Effector memory CD8-positive, alpha-beta T cell (primary cell): ENCODE measurements at regions not wholly inside any gene's neighbourhood (a gene's known extent, or its start where the extent isn't known, plus 50 kb on each side); places are given as distances from the start of the nearest gene placed in this dataset.

ENCODE experiments used
- ATAC-seq: fragments of 150-1000 bp; cut with Tn5 transposase; replicated peaks from 2 replicates; pipeline ENCODE4 v1.10.0; 2021; ENCODE audit warnings: mild to moderate bottlenecking, moderate library complexity
- DNase-seq, 3 experiments: peaks; one replicate each; pipeline ENCODE4 v3.0.0; 2021
- H3K27ac Mint-ChIP-seq, 2 donors: one replicate each; pipeline ENCODE4 v1.8.0; 2022; ENCODE audit warnings: mild to moderate bottlenecking in 2 of 2, mixed read lengths in 2 of 2, moderate library complexity in 2 of 2
- H3K27me3 Mint-ChIP-seq, 2 donors: one replicate each; pipeline ENCODE4 v1.8.0; 2022; ENCODE audit warnings: mixed read lengths in 2 of 2
- H3K36me3 Mint-ChIP-seq: one replicate; pipeline ENCODE4 v1.8.0; 2022; ENCODE audit warnings: mild to moderate bottlenecking, moderate library complexity, mixed read lengths; ENCODE audit not compliant: insufficient read depth
- H3K4me1 Mint-ChIP-seq, 2 donors: one replicate each; pipeline ENCODE4 v1.8.0; 2022; ENCODE audit warnings: low read depth in 2 of 2, mixed read lengths in 2 of 2
- H3K4me3 Mint-ChIP-seq, 2 donors: one replicate each; pipeline ENCODE4 v1.8.0; 2022; ENCODE audit warnings: mild to moderate bottlenecking in 2 of 2, mixed read lengths in 2 of 2, moderate library complexity in 2 of 2
- H3K9me3 Mint-ChIP-seq, 2 donors: one replicate each; pipeline ENCODE4 v1.8.0; 2022; ENCODE audit warnings: mixed read lengths in 2 of 2

DNA sequence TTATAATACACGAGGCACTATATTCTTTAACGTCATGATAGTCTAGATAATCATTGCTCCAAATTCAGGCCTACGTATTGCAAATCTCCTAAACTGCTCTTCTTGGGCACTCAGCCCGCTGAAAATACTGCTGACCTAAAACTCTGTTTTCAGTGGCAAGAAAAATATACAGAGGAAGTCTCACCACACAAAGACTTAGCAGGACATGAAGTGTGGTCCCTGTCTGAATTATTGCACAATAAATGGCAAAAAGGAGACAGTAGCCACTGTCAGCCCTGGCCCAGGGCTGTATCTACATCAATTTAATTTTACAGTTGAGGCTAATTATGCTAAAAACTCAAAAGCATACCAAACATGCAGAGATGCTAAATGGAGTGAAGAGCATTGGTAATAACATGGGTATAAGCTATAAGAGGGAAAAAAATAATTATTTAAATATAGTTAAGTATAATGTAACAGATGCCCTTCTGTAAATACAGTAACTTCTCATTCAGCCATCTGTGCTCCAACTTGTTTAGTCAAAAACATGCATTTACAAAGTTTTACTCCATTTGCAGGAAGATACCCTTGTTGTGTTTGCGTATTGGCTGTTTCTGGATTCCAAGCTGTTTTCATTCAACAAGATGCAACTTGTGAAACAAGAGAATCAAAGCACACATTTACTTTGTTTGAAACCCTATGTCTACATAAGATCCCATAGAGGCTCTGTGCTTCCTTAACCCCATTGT is 800.0 kb upstream of the LUZP2 start:
- no peak overlapping the region for H3K4me3 Mint-ChIP-seq
- no peak overlapping the region for H3K27ac Mint-ChIP-seq
- DNase-seq (no peak), ATAC-seq (no peak)
- H3K27me3 Mint-ChIP-seq = no peaks in the 10 kb centered on the region
- H3K9me3 Mint-ChIP-seq = peaks cover 10 to 17% of the 10 kb centered on the region in 2 donors
- H3K36me3 Mint-ChIP-seq = no peaks in the 10 kb centered on the region
- H3K4me1 Mint-ChIP-seq = no peaks in the 10 kb centered on the region

DNA sequence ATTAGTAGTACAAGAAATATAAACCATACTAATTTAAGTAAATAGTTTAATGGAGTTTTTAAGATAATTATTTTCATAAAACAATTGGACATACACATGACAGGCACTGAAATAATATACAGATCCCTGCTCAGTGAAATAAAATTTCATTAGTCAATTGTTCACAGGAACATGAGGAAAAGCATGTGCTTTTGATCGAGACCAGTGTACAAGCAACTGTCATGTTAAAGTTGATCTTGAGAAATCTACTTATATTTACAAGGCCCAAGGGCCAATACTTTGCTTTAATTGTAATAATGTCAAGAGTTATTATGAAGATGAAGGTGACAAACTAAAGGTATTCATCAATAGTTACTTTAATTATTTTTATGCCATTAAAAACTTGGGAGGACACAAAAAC is 792.7 kb upstream of the LUZP2 start:
- no peaks in the 10 kb centered on the region for H3K27me3 Mint-ChIP-seq

DNA sequence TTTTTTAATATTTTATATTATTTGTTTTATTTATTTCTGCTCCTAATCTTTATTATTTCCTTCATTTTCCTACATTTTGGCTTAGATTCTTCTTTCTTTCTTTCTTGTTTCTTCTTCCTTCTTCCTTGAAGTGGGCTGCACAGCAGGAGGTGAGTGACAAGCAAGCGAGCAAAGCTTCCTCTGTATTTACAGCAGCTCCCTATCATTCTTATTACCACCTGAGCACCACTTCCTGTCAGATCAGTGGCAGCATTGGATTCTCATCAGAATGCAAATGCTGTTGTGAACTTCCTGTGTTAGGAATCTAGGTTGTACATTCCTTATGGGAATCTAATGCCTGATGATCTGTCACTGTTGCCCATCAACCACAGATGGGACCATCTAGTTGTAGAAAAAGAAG is 784.9 kb upstream of the LUZP2 start:
- no peaks in the 10 kb centered on the region for H3K27me3 Mint-ChIP-seq
- no peak for DNase-seq
- no peak for ATAC-seq
- no peak overlapping the region for H3K4me3 Mint-ChIP-seq
- peaks cover 9 to 19% of the 10 kb centered on the region in 2 donors for H3K9me3 Mint-ChIP-seq
- no peaks in the 10 kb centered on the region for H3K36me3 Mint-ChIP-seq
- H3K4me1 Mint-ChIP-seq = peaks cover 0 to 1% of the 10 kb centered on the region in 2 donors
- no peak overlapping the region for H3K27ac Mint-ChIP-seq

More for the DNA sequence above, 792.7 kb upstream of the LUZP2 start:
- Mint-ChIP-seq H3K9me3 (peaks cover 8 to 13% of the 10 kb centered on the region in 2 donors), H3K36me3 (no peaks in the 10 kb centered on the region), H3K27ac (no peak overlapping the region), H3K4me3 (no peak overlapping the region), H3K4me1 (no peaks in the 10 kb centered on the region)
- DNase-seq (no peak), ATAC-seq (no peak)

DNA sequence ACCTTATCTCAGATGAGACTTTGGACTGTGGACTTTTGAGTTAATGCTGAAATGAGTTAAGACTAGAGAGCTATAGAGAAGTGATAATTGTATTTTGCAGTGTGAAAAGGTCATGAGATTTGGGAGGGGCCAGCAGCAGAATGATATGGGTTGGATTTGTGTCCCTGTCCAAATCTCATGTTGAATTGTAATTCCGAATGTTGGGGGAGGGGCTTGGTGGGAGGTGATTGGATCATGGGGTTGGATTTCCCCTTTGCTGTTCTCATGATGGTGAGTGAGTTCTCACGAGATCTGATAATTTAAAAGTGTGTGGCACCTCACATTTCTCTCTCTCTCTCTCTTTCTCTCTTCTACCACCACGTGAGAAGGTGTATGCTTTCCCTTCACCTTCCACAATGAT is 777.8 kb upstream of the LUZP2 start:
- no peak for ATAC-seq
- H3K4me1 Mint-ChIP-seq = no peaks in the 10 kb centered on the region

DNA sequence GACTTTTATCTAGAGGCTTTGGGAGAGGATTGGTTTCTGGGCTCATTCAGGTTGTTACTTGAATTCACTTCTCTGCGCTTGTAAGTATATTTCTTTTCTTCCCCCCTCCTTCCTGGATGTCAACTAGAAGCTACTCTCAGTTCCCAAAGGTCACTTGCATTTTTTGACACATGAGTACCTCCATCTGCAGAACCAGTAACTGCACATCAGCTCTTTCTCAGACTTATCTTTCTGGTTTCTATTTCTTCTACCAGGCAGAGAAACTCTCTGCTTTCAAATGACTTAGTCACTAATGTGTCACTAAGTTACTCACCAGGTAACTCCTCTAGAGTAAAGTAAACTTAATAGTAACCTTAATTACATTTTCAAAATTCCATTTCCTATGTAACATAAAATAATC is 773.0 kb upstream of the LUZP2 start:
- no peaks in the 10 kb centered on the region for H3K27me3 Mint-ChIP-seq
- DNase-seq (no peak), ATAC-seq (no peak)
- H3K4me3 Mint-ChIP-seq = no peak overlapping the region
- H3K36me3 Mint-ChIP-seq = no peaks in the 10 kb centered on the region
- H3K27ac Mint-ChIP-seq = no peak overlapping the region
- no peaks in the 10 kb centered on the region for H3K4me1 Mint-ChIP-seq
- H3K9me3 Mint-ChIP-seq = peaks cover 0 to 5% of the 10 kb centered on the region in 2 donors

More for the DNA sequence above, 777.8 kb upstream of the LUZP2 start:
- Mint-ChIP-seq H3K27ac (no peak overlapping the region), H3K9me3 (peaks cover 9% of the 10 kb centered on the region in 2 donors), H3K27me3 (no peaks in the 10 kb centered on the region), H3K4me3 (no peak overlapping the region), H3K36me3 (no peaks in the 10 kb centered on the region)
- no peak for DNase-seq

DNA sequence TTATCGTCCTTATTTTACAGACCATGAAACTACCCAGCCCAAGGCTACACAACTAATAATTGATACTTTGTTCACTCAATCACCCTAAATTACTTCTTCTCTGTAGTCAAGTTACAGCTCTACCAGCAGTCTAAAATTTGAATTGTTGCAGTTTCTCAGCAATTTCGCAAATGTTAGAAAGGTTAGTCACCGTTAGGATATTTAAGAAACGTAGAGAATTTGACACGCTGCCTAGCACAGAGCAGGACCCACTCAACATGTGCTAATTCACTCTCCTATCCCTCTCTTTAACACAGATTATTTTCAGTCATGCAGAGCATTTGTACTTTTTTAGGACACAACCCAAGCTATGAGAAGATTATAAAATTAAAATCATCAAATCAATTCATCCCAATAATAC is 771.1 kb upstream of the LUZP2 start:
- Mint-ChIP-seq H3K27ac (no peak overlapping the region), H3K4me3 (no peak overlapping the region), H3K36me3 (no peaks in the 10 kb centered on the region), H3K27me3 (no peaks in the 10 kb centered on the region), H3K9me3 (peaks cover 0 to 2% of the 10 kb centered on the region in 2 donors), H3K4me1 (no peaks in the 10 kb centered on the region)
- no peak for DNase-seq
- ATAC-seq = no peak

DNA sequence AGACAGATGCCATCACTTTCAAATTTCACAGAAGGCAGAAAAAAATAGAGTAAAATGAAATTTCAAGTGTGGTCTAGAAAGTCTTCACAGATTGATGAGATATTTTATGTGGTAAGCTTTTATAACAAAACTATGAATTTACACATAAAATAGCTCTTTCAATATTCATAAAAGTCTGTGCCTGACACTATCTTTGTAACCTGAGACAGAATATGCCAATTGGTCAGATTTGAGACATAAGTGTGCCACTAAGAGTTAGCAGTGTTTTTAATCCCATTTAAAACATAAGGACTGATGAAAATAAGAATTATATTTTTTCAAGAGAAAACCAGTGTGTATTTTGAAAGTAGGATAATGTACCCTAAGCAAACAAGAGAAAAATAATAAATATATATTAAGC is 769.5 kb upstream of the LUZP2 start:
- Mint-ChIP-seq H3K27me3 (no peaks in the 10 kb centered on the region), H3K9me3 (peaks cover under 1 to 2% of the 10 kb centered on the region in 2 donors), H3K27ac (no peak overlapping the region), H3K4me1 (no peaks in the 10 kb centered on the region), H3K4me3 (no peak overlapping the region), H3K36me3 (no peaks in the 10 kb centered on the region)
- no peak for ATAC-seq
- no peak for DNase-seq

DNA sequence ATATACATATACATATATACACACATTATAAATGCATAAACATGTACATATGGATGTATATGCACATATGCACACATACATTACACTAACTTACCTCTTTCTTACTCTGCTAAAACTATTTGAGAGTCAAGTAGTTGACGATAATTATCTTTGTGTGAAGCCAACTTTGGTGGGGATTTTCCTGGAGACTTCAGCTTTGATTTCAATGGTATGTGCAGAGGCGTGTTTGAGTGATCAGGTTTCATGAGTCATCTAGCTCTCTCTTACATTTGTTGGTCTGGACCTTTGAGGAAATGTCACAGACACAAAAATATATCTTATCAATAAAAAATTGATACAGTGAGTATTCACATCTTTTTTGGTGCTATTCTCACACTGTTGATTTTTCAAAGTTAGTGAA is 769.1 kb upstream of the LUZP2 start:
- no peak overlapping the region for H3K4me3 Mint-ChIP-seq
- H3K36me3 Mint-ChIP-seq = no peaks in the 10 kb centered on the region
- peaks cover 4 to 5% of the 10 kb centered on the region in 2 donors for H3K9me3 Mint-ChIP-seq
- H3K27me3 Mint-ChIP-seq = no peaks in the 10 kb centered on the region
- H3K4me1 Mint-ChIP-seq = no peaks in the 10 kb centered on the region
- DNase-seq = no peak
- H3K27ac Mint-ChIP-seq = no peak overlapping the region
- ATAC-seq = no peak

DNA sequence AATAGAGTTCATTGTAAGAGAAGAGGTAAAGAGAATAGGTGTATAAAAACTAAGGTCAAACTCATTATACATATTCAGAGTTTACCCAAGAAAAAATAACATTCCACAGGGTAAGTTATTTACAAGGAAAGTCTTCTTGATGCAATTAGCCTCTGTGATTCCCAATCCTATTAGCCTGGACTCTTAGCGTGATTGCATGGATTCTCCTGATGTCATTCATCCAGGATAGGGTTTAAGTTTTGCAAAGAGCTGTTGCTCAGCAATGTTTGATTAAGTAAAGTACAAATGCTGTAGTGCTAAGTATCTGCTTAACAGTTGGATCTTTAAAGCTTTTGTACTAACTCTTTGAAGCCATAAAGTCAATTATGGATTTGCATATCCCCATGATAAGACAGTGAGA is 767.8 kb upstream of the LUZP2 start:
- H3K27ac Mint-ChIP-seq = no peak overlapping the region
- H3K4me3 Mint-ChIP-seq = no peak overlapping the region
- H3K4me1 Mint-ChIP-seq = no peaks in the 10 kb centered on the region
- no peak for ATAC-seq
- no peak for DNase-seq
- H3K36me3 Mint-ChIP-seq = no peaks in the 10 kb centered on the region
- peaks cover 5 to 15% of the 10 kb centered on the region in 2 donors for H3K9me3 Mint-ChIP-seq
- no peaks in the 10 kb centered on the region for H3K27me3 Mint-ChIP-seq

DNA sequence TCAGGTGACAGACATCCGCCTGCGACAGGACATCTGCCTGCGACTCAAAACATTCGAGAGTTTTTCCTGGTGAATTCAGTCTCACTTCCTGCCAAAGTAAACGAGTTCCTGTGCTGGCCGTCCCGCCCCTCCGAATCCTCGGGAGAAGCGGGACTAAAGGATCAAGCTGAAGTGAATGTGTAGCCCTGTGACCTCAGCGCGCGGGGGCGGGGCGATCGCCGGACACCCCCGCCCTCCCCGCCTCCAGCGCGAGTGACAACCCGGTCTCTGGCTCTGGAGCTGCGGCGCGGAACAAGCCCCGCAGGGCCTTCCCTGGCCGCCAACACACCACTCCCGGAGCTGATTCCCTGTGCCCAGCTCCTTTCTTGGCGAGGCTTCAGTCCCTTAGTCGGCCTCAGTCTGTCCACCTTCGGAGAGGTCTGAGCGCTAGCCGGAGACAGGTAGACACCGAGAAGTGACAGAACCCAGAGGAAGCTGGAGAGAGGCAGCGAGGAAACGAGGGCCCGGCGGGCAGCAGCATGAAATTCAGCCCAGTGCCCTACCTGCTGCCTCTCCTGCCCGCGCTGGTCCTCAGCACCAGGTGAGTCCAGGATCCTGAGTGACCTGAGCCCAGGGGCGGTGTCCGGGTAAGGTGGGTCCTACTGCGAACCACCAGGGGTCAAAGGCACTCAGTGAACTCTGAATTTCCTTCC is 766.4 kb upstream of the LUZP2 start:
- Mint-ChIP-seq H3K4me1 (no peaks in the 10 kb centered on the region), H3K27ac (no peak overlapping the region), H3K9me3 (peaks cover 13 to 26% of the 10 kb centered on the region in 2 donors), H3K36me3 (no peaks in the 10 kb centered on the region), H3K27me3 (no peaks in the 10 kb centered on the region), H3K4me3 (no peak overlapping the region)
- ATAC-seq (no peak), DNase-seq (no peak)

DNA sequence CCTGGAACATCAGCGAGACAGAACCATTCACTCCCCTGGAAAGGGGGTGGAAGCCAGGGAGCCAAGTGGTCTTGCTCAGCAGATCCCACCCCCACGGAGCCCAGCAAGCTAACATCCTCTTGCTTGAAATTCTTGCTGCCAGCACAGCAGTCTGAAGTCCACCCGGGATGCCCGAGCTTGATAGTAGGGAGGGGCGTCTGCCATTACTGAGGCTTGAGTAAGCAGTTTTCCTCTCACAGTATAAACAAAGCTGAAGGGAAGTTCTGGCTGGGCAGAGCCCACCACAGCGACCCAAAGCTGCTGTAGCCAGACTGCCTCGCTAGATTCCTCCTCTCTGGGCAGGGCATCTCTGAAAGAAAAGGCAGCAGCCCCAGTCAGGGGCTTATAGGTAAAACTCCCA is 764.8 kb upstream of the LUZP2 start:
- no peaks in the 10 kb centered on the region for H3K36me3 Mint-ChIP-seq
- ATAC-seq = no peak
- no peak overlapping the region for H3K4me3 Mint-ChIP-seq
- H3K27me3 Mint-ChIP-seq = no peaks in the 10 kb centered on the region
- no peak for DNase-seq
- H3K9me3 Mint-ChIP-seq = peaks cover 13 to 26% of the 10 kb centered on the region in 2 donors
- no peak overlapping the region for H3K27ac Mint-ChIP-seq
- no peaks in the 10 kb centered on the region for H3K4me1 Mint-ChIP-seq

DNA sequence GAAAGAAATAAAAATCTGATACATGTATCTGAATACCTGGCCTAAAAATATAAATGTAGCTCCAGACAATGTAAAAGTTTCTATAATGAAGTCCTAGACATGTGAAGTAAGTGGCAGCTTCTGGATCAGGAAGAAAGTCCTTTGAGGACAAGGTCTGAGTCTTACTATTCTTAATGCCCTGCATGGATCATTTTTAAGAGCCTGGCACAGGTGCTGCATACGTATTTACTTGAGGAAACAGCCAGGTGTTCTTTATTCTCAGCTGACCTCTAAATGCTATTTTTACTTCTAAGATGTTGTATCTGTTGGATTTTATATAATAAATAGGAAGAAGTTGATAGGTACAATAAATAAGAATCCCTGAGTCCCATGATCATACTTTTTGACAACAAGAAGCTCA is 750.0 kb upstream of the LUZP2 start:
- DNase-seq = no peak
- ATAC-seq = no peak
- no peaks in the 10 kb centered on the region for H3K27me3 Mint-ChIP-seq
- no peak overlapping the region for H3K4me3 Mint-ChIP-seq
- peaks cover 0 to 8% of the 10 kb centered on the region in 2 donors for H3K9me3 Mint-ChIP-seq
- no peaks in the 10 kb centered on the region for H3K4me1 Mint-ChIP-seq
- H3K36me3 Mint-ChIP-seq = peaks cover 2% of the 10 kb centered on the region
- no peak overlapping the region for H3K27ac Mint-ChIP-seq

DNA sequence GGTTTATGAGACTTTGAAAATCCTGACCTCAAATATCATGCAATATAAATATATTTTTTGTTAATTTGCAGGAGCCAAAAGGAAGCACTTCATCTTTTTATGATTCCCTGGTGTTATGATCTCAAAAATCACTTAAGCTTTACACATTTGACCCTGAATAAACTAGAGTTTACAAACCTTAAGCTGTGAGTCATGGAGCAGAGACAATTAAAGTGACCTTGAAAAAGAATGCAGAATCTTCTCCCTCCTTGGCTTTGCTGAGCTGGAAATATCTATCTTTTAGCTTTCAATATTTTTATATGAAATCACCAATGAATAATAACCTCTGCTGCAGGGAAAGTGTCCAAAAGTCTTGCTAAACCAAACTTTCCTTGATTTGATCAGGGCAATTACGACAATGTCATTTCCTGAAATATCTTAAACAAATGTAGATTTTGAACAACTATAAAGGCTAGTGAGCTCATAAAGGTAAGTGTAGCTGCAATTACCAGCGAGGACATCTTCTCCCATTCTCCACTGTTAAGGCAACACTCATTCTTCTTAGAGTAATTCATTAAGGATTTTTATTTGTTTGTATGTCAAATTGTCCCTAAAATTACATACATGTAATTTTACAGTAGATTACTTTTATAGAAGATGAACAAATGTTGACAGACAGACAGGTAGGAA is 747.0 kb upstream of the LUZP2 start:
- no peaks in the 10 kb centered on the region for H3K27me3 Mint-ChIP-seq
- no peak for DNase-seq

DNA sequence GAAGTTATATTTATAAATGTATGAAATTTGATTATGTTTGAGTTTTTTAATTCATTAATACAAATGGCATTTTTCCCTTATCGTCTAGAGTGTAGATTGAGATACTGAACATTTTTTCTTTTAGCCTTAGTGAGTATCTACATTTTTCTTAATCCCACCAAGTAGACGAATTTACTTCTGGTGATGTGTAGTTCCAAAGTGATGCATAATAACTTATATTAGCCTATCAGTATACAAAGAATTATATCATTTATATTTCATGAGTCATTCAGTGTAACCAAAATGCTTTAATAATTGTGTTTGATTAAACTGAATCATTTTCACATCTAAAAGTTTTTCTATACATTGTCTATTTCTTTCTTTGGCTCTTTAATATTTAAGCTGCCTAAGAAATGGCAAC is 745.6 kb upstream of the LUZP2 start:
- H3K27ac Mint-ChIP-seq = no peak overlapping the region
- no peak overlapping the region for H3K4me3 Mint-ChIP-seq
- no peaks in the 10 kb centered on the region for H3K4me1 Mint-ChIP-seq
- peaks cover 0 to 6% of the 10 kb centered on the region in 2 donors for H3K9me3 Mint-ChIP-seq
- H3K36me3 Mint-ChIP-seq = no peaks in the 10 kb centered on the region
- no peaks in the 10 kb centered on the region for H3K27me3 Mint-ChIP-seq
- ATAC-seq (no peak), DNase-seq (no peak)

More for the DNA sequence above, 747.0 kb upstream of the LUZP2 start:
- Mint-ChIP-seq H3K4me1 (no peaks in the 10 kb centered on the region), H3K27ac (no peak overlapping the region), H3K36me3 (no peaks in the 10 kb centered on the region), H3K4me3 (no peak overlapping the region), H3K9me3 (peaks cover 0 to 6% of the 10 kb centered on the region in 2 donors)
- ATAC-seq = no peak
